Ishikawa (cell line): ENCODE measurements at regions not wholly inside any gene's neighbourhood (a gene's known extent, or its start where the extent isn't known, plus 50 kb on each side); places are given as distances from the start of the nearest gene placed in this dataset.

ENCODE experiments used
- CEBPB ChIP-seq: IDR thresholded peaks from 2 replicates; pipeline ENCODE4 v1.6.1; 2012
- CREB1 ChIP-seq: IDR thresholded peaks from 2 replicates; pipeline ENCODE4 v1.6.1; 2012; ENCODE audit warnings: low read depth
- EGR1 ChIP-seq: IDR thresholded peaks from 2 replicates; pipeline ENCODE4 v1.6.1; 2012
- EP300 ChIP-seq: IDR thresholded peaks from 2 replicates; pipeline ENCODE4 v1.6.1; 2012; ENCODE audit warnings: borderline replicate concordance
- FOXM1 ChIP-seq: IDR thresholded peaks from 2 replicates; pipeline ENCODE4 v1.6.1; 2012; ENCODE audit warnings: low read depth, borderline replicate concordance
- MAX ChIP-seq: IDR thresholded peaks from 2 replicates; pipeline ENCODE4 v1.6.1; 2012
- NFIC ChIP-seq: IDR thresholded peaks from 2 replicates; pipeline ENCODE4 v1.6.1; 2012
- RAD21 ChIP-seq: IDR thresholded peaks from 2 replicates; pipeline ENCODE4 v1.6.1; 2012; ENCODE audit warnings: low read depth
- REST ChIP-seq: IDR thresholded peaks from 2 replicates; pipeline ENCODE4 v1.6.1; 2012; ENCODE audit warnings: low read depth, mild to moderate bottlenecking
- TAF1 ChIP-seq: IDR thresholded peaks from 2 replicates; pipeline ENCODE4 v1.6.1; 2012; ENCODE audit warnings: low read depth, mild to moderate bottlenecking
- TCF12 ChIP-seq: IDR thresholded peaks from 2 replicates; pipeline ENCODE4 v1.6.1; 2012; ENCODE audit warnings: low read depth
- TEAD4 ChIP-seq: IDR thresholded peaks from 2 replicates; pipeline ENCODE4 v1.6.1; 2012
- USF1 ChIP-seq: IDR thresholded peaks from 2 replicates; pipeline ENCODE4 v1.6.1; 2012
- YY1 ChIP-seq: IDR thresholded peaks from 2 replicates; pipeline ENCODE4 v1.6.1; 2012; ENCODE audit warnings: low read depth
- ZBTB7A ChIP-seq: IDR thresholded peaks from 2 replicates; pipeline ENCODE4 v1.6.1; 2012; ENCODE audit warnings: low read depth

- TF ChIP-seq RAD21 (no peak), MAX (no peak), EP300 (no peak), ZBTB7A (no peak), EGR1 (no peak), YY1 (no peak), REST (no peak), TAF1 (no peak), FOXM1 (no peak), CREB1 (no peak), USF1 (no peak)
Measured at GRCh38 chr6:139981066-139981624, 606.7 kb upstream of the CITED2 start.

GRCh38 chr6:139980631-139981030 lies 606.2 kb upstream of the CITED2 start:
- peak; percentile 98 for TF ChIP-seq EP300
- TF ChIP-seq RAD21 = peak; percentile 33
- peak; percentile 62; the same call in 1 of the 2 replicates for TF ChIP-seq MAX
- 0 out of 2 replicates have a peak, but pooled peaks have one; percentile 29 for TF ChIP-seq YY1
- peak; percentile 78 for TF ChIP-seq NFIC
- peak; percentile 99 for TF ChIP-seq TEAD4
- TF ChIP-seq TCF12 = peak; percentile 96
- TF ChIP-seq FOXM1 = peak; percentile 92
- peak; percentile 99 for TF ChIP-seq CEBPB

- TF ChIP-seq TEAD4 = peak; percentile 99
- no peak for TF ChIP-seq CREB1
- TF ChIP-seq EP300 = peak; percentile 99
- 0 out of 2 replicates have a peak, but pooled peaks have one; percentile 24 for TF ChIP-seq YY1
- TF ChIP-seq ZBTB7A = no peak
- TF ChIP-seq USF1 = peak; percentile 8; the same call in 1 of the 2 replicates
- TF ChIP-seq FOXM1 = peak; percentile 96
- no peak for TF ChIP-seq TAF1
- peak; percentile 88 for TF ChIP-seq NFIC
- peak; percentile 43 for TF ChIP-seq RAD21
- TF ChIP-seq TCF12 = peak; percentile 97
- peak; percentile 41; the same call in 1 of the 2 replicates for TF ChIP-seq CEBPB
- peak; percentile 25; the same call in 1 of the 2 replicates for TF ChIP-seq REST
- no peak for TF ChIP-seq EGR1
- TF ChIP-seq MAX = peak; percentile 58; the same call in 1 of the 2 replicates
Measured at GRCh38 chr6:139979021-139979725, 604.7 kb upstream of the CITED2 start.

- TF ChIP-seq TCF12 (peak; percentile 74), FOXM1 (peak; percentile 80), YY1 (no peak), TAF1 (no peak), CEBPB (peak; percentile 59), RAD21 (no peak), CREB1 (no peak), ZBTB7A (no peak), TEAD4 (peak; percentile 83), NFIC (peak; percentile 37; the same call in 1 of the 2 replicates), REST (no peak), EGR1 (no peak), EP300 (peak; percentile 67), MAX (peak; percentile 78), USF1 (peak; percentile 78)
Measured at GRCh38 chr6:139977887-139978332, 603.5 kb upstream of the CITED2 start.
